ENCODE measurements at regions not wholly inside any gene's neighbourhood (a gene's known extent, or its start where the extent isn't known, plus 50 kb on each side); places are given as distances from the start of the nearest gene placed in this dataset.

GRCh38 chr1:98054367-98054701, 133.5 kb upstream of the DPYD start:
- TF ChIP-seq EZH2 (IDR thresholded peaks at IDR 0.05; ENCODE audit: low read length, unreplicated experiment) (no peak), CTCF (conservative IDR thresholded peaks at IDR 0.05; ENCODE audit: low read depth, low read length) (peak; percentile 34; the same call in 1 of the 2 replicates)
